A549 (cell line): ENCODE measurements at regions not wholly inside any gene's neighbourhood (a gene's known extent, or its start where the extent isn't known, plus 50 kb on each side); places are given as distances from the start of the nearest gene placed in this dataset.

Experiments
- ATAC-seq, 2 experiments: fragments of 200-7000 bp in 1 of 2; fragments of >200 bp in 1 of 2; cut with Nextera tagmentation in 1 of 2; cut with Tn5 transposase in 1 of 2; 3 replicates each; pipeline versions ENCODE4 v1.8.0 to v1.9.1; 2018 to 2020; ENCODE audit warnings: mild to moderate bottlenecking in 1 of 2, moderate library complexity in 1 of 2
- CTCF ChIA-PET: fragments of 300-600 bp; sonication (Branson Sonifier 250); formaldehyde crosslinking; extraction: SDS; loops from one replicate; lab custom pipeline; 2021; ENCODE audit warnings: antibody characterized with exemption, inconsistent platforms; lab: Yijun Ruan, JAX
- POLR2A ChIA-PET: fragments of 350-600 bp; formaldehyde crosslinking; extraction: SDS; loops from one replicate; lab custom pipeline; 2021; ENCODE audit warnings: antibody characterized with exemption, inconsistent platforms; lab: Yijun Ruan, JAX
- DNase-seq, 2 experiments: peaks; one replicate each; pipeline versions ENCODE4 v3.0.0 to v3.0.0-alpha.2; 2011 to 2016; ENCODE audit warnings: low read depth in 1 of 2, low spot score in 1 of 2
- FAIRE-seq: peaks from 2 replicates; lab custom pipeline; 2011; peaks lifted over from hg19 to GRCh38; lab: Jason Lieb, UNC
- H3K27ac ChIP-seq, 2 experiments: fragments of >200 bp; sonication (Bioruptor Twin); formaldehyde crosslinking; 3 replicates each; pipeline ENCODE4 v1.5.1; 2016 to 2017
- H3K4me1 ChIP-seq: fragments of >200 bp; sonication (Bioruptor Twin); formaldehyde crosslinking; 3 replicates; pipeline ENCODE4 v1.6.1; 2016
- H3K4me2 ChIP-seq: fragments of >200 bp; sonication (Bioruptor Twin); formaldehyde crosslinking; 3 replicates; pipeline ENCODE4 v1.6.1; 2016
- H3K4me3 ChIP-seq: fragments of >200 bp; sonication (Bioruptor Twin); formaldehyde crosslinking; 3 replicates; pipeline ENCODE4 v1.5.1; 2016
- H3K9me3 ChIP-seq: fragments of >200 bp; sonication (Bioruptor Twin); formaldehyde crosslinking; 3 replicates; pipeline ENCODE4 v1.6.1; 2016
- BHLHE40 ChIP-seq: IDR thresholded peaks from 2 replicates; pipeline ENCODE4 v1.6.1; 2012; ENCODE audit warnings: low read depth, low read length, inconsistent platforms
- CBX2 ChIP-seq: fragments of 200-600 bp; sonication (generic); IDR thresholded peaks from 2 replicates; pipeline ENCODE4 v1.6.1; 2016; ENCODE audit warnings: low read depth, mild to moderate bottlenecking, borderline replicate concordance
- EHF ChIP-seq: fragments of 250-450 bp; sonication (Bioruptor Pico); IDR thresholded peaks from 2 replicates; pipeline ENCODE4 v1.5.0; 2020; ENCODE audit warnings: mild to moderate bottlenecking
- EHMT2 ChIP-seq: fragments of 200-600 bp; sonication (generic); IDR thresholded peaks from 2 replicates; pipeline ENCODE4 v1.6.1; 2016; ENCODE audit warnings: antibody characterized with exemption, low read depth, mild to moderate bottlenecking, moderate library complexity
- FOXS1 ChIP-seq: fragments of 250-450 bp; sonication (Bioruptor Pico); IDR thresholded peaks from 2 replicates; pipeline ENCODE4 v1.5.0; 2020; ENCODE audit warnings: mild to moderate bottlenecking, moderate library complexity
- HDAC2 ChIP-seq: fragments of 200-600 bp; sonication (generic); IDR thresholded peaks from 2 replicates; pipeline ENCODE4 v1.6.1; 2016
- HEYL ChIP-seq: fragments of 250-450 bp; sonication (Bioruptor Pico); IDR thresholded peaks from 2 replicates; pipeline ENCODE4 v1.8.0; 2021; ENCODE audit warnings: mild to moderate bottlenecking, moderate library complexity
- JUNB ChIP-seq: fragments of >200 bp; sonication (Bioruptor Twin); formaldehyde crosslinking; IDR thresholded peaks from 2 replicates; pipeline ENCODE4 v1.6.1; 2016
- KDM1A ChIP-seq: fragments of 200-600 bp; sonication (generic); IDR thresholded peaks from 2 replicates; pipeline ENCODE4 v1.6.1; 2016; ENCODE audit warnings: low read depth, mild to moderate bottlenecking
- NPAS2 ChIP-seq: fragments of 250-450 bp; sonication (Bioruptor Pico); IDR thresholded peaks from 2 replicates; pipeline ENCODE4 v1.8.0; 2022; ENCODE audit warnings: mild to moderate bottlenecking, moderate library complexity, borderline replicate concordance
- POLR2AphosphoS2 ChIP-seq: conservative IDR thresholded peaks from 2 replicates; pipeline ENCODE4 v1.6.1; 2012; ENCODE audit warnings: low read length, improper control_type of control experiment, inconsistent platforms
- RARB ChIP-seq: fragments of 250-450 bp; sonication (Bioruptor Pico); IDR thresholded peaks from 2 replicates; pipeline ENCODE4 v1.8.0; 2021; ENCODE audit warnings: mild to moderate bottlenecking, moderate library complexity
- RFX5 ChIP-seq: fragments of 450-650 bp; IDR thresholded peaks from 2 replicates; pipeline ENCODE4 v1.7.1; 2014; ENCODE audit warnings: antibody characterized with exemption, mild to moderate bottlenecking, moderate library complexity
- RNF2 ChIP-seq: fragments of 200-600 bp; sonication (generic); IDR thresholded peaks from 2 replicates; pipeline ENCODE4 v1.6.1; 2016; ENCODE audit warnings: low read depth, mild to moderate bottlenecking, antibody characterized with exemption, moderate library complexity, borderline replicate concordance
- SMC3 ChIP-seq: fragments of >200 bp; sonication (Bioruptor Twin); formaldehyde crosslinking; IDR thresholded peaks from 3 replicates; pipeline ENCODE4 v1.6.1; 2018; ENCODE audit warnings: inconsistent platforms
- SREBF2 ChIP-seq: fragments of 450-650 bp; IDR thresholded peaks from 2 replicates; pipeline ENCODE4 v1.6.1; 2014; ENCODE audit warnings: mild to moderate bottlenecking, moderate library complexity
- TP53 ChIP-seq: fragments of 250-450 bp; sonication (Bioruptor Pico); IDR thresholded peaks from 2 replicates; pipeline ENCODE4 v1.5.0; 2021; ENCODE audit warnings: mild to moderate bottlenecking, moderate library complexity
- ZC3H11A ChIP-seq: fragments of 450-650 bp; IDR thresholded peaks from 2 replicates; pipeline ENCODE4 v1.6.1; 2014; ENCODE audit warnings: antibody characterized with exemption, mild to moderate bottlenecking
- ZFP36 ChIP-seq: fragments of 450-650 bp; IDR thresholded peaks from 2 replicates; pipeline ENCODE4 v1.6.1; 2014; ENCODE audit warnings: borderline replicate concordance; ENCODE audit not compliant: partially characterized antibody
- WGBS: methylation state at CpG from one replicate; pipeline ENCODE4 v1.1.6; 2017; ENCODE audit errors: missing lambda C conversion rate; 5-methylcytosine and 5-hydroxymethylcytosine counted together
- TF ChIP-seq, protein P1 (sequence below): fragments of 250-450 bp; sonication (Bioruptor Pico); IDR thresholded peaks from 2 replicates; pipeline ENCODE4 v1.5.0; 2020; ENCODE audit warnings: low read depth, mild to moderate bottlenecking, moderate library complexity
- TF ChIP-seq, protein P2 (sequence below): IDR thresholded peaks from 2 replicates; pipeline ENCODE4 v1.6.1; 2012
- TF ChIP-seq, protein P3 (sequence below): fragments of >200 bp; sonication (Bioruptor Twin); formaldehyde crosslinking; IDR thresholded peaks from 3 replicates; pipeline ENCODE4 v1.6.1; 2016
- TF ChIP-seq, protein P4 (sequence below): fragments of 150-350 bp; IDR thresholded peaks from 2 replicates; pipeline ENCODE4 v1.6.1; 2014; ENCODE audit warnings: low read depth, mild to moderate bottlenecking, low read length
- TF ChIP-seq, protein P5 (sequence below): fragments of >200 bp; sonication (Bioruptor Twin); formaldehyde crosslinking; IDR thresholded peaks from 3 replicates; pipeline ENCODE4 v1.5.1; 2016
- TF ChIP-seq, protein P6 (sequence below): fragments of 250-450 bp; sonication (Bioruptor Pico); IDR thresholded peaks from 2 replicates; pipeline ENCODE4 v1.5.0; 2021; ENCODE audit warnings: mild to moderate bottlenecking, moderate library complexity, borderline replicate concordance

DNA sequence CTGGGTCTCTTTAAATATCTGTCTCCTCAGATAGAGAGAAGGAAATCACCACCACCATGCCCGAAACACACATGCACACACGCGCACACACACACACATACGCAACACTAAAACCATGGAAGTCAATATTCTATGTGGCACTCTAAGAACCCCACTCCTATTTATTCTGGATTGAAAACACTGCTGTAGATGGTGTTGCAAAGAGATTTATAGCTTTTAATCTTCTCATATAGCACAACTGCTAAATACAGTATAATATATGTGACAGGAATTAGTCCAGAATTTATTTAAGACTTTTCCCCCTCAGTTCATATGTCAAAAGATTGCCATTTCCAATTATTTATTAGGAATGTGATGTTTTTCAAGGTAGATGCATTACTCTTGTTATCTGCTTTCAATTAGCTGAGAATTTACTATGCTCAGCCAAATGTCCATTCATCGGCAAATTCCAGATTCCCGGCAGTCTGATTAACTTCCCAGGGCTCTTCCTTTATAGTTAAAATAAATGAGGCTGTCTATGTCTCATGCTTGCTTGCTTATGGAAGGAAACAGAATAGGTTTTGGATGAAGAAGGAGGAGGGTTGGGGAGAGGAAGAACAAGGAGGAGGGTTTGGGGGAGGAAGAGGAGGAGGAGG, 115.4 kb upstream of the NDP start (continued):
- TF ChIP-seq JUNB (no peak), SREBF2 (no peak), EHMT2 (no peak), EHF (CRISPR knock-in tag) (no peak), HDAC2 (no peak), HEYL (no peak)
- TF ChIP-seq, protein P1, sequence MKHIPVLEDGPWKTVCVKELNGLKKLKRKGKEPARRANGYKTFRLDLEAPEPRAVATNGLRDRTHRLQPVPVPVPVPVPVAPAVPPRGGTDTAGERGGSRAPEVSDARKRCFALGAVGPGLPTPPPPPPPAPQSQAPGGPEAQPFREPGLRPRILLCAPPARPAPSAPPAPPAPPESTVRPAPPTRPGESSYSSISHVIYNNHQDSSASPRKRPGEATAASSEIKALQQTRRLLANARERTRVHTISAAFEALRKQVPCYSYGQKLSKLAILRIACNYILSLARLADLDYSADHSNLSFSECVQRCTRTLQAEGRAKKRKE (CRISPR knock-in tag), result no peak
- TF ChIP-seq, protein P2, sequence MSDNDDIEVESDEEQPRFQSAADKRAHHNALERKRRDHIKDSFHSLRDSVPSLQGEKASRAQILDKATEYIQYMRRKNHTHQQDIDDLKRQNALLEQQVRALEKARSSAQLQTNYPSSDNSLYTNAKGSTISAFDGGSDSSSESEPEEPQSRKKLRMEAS, result no peak
- TF ChIP-seq, protein P3, sequence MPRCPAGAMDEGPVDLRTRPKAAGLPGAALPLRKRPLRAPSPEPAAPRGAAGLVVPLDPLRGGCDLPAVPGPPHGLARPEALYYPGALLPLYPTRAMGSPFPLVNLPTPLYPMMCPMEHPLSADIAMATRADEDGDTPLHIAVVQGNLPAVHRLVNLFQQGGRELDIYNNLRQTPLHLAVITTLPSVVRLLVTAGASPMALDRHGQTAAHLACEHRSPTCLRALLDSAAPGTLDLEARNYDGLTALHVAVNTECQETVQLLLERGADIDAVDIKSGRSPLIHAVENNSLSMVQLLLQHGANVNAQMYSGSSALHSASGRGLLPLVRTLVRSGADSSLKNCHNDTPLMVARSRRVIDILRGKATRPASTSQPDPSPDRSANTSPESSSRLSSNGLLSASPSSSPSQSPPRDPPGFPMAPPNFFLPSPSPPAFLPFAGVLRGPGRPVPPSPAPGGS, result no peak
- TF ChIP-seq, protein P4, sequence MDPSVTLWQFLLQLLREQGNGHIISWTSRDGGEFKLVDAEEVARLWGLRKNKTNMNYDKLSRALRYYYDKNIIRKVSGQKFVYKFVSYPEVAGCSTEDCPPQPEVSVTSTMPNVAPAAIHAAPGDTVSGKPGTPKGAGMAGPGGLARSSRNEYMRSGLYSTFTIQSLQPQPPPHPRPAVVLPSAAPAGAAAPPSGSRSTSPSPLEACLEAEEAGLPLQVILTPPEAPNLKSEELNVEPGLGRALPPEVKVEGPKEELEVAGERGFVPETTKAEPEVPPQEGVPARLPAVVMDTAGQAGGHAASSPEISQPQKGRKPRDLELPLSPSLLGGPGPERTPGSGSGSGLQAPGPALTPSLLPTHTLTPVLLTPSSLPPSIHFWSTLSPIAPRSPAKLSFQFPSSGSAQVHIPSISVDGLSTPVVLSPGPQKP, result no peak

DNA sequence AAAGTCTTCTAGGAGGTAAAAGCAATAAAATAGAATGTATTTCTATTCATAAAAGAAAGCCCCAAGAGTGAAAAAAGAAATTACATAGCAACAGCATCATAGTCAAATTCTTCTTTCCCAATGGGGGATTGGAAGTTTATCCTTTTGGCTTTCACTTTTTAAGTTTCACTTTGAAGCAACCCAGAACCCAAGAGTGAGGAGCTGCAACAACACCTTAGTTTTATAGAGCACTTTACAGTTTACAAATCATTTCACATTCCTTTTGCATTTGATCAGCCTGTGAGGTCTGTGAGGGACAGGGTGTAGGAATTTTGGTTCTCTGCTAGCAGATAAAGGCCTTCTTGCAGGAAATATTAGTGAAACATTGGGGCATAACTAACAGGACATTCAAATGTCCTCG, 112.0 kb upstream of the NDP start:
- TF ChIP-seq KDM1A (no peak), ZC3H11A (no peak), NPAS2 (CRISPR knock-in tag) (no peak), BHLHE40 (no peak), SMC3 (no peak), TP53 (no peak), POLR2AphosphoS2 (no peak), RFX5 (no peak), JUNB (no peak), RARB (no peak), RNF2 (no peak), CBX2 (no peak), ZFP36 (no peak), FOXS1 (CRISPR knock-in tag) (no peak)
- TF ChIP-seq, protein P2, result no peak
- TF ChIP-seq, protein P5, sequence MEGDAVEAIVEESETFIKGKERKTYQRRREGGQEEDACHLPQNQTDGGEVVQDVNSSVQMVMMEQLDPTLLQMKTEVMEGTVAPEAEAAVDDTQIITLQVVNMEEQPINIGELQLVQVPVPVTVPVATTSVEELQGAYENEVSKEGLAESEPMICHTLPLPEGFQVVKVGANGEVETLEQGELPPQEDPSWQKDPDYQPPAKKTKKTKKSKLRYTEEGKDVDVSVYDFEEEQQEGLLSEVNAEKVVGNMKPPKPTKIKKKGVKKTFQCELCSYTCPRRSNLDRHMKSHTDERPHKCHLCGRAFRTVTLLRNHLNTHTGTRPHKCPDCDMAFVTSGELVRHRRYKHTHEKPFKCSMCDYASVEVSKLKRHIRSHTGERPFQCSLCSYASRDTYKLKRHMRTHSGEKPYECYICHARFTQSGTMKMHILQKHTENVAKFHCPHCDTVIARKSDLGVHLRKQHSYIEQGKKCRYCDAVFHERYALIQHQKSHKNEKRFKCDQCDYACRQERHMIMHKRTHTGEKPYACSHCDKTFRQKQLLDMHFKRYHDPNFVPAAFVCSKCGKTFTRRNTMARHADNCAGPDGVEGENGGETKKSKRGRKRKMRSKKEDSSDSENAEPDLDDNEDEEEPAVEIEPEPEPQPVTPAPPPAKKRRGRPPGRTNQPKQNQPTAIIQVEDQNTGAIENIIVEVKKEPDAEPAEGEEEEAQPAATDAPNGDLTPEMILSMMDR, result no peak
- TF ChIP-seq, protein P6, sequence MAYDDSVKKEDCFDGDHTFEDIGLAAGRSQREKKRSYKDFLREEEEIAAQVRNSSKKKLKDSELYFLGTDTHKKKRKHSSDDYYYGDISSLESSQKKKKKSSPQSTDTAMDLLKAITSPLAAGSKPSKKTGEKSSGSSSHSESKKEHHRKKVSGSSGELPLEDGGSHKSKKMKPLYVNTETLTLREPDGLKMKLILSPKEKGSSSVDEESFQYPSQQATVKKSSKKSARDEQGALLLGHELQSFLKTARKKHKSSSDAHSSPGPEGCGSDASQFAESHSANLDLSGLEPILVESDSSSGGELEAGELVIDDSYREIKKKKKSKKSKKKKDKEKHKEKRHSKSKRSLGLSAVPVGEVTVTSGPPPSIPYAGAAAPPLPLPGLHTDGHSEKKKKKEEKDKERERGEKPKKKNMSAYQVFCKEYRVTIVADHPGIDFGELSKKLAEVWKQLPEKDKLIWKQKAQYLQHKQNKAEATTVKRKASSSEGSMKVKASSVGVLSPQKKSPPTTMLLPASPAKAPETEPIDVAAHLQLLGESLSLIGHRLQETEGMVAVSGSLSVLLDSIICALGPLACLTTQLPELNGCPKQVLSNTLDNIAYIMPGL (CRISPR knock-in tag), result no peak
- TF ChIP-seq, all 56 proteins: peak for 0
- Histone ChIP-seq H3K9me3 (no peaks in the 10 kb centered on the region), H3K27ac (no peak overlapping the region), H3K4me3 (no peak overlapping the region), H3K4me1 (no peaks in the 10 kb centered on the region), H3K4me2 (no peak overlapping the region)
- ATAC-seq (no peak), DNase-seq (no peak), FAIRE-seq (no peak)
- WGBS, result 0% methylated on average over 1 of the region's 1 CpG
- ChIA-PET POLR2A (no interaction called here), CTCF (no interaction called here)
